HCT116 (cell line): ENCODE measurements at regions not wholly inside any gene's neighbourhood (a gene's known extent, or its start where the extent isn't known, plus 50 kb on each side); places are given as distances from the start of the nearest gene placed in this dataset.
"Not testable (repeated sequence)": the region's sequence is repeated elsewhere in the genome, so short reads cannot be mapped to it uniquely, and the experiment has no call there.

ENCODE experiments used
- ATAC-seq: fragments of 200-7000 bp; cut with Tn5 transposase; 2 replicates; pipeline ENCODE4 v1.9.1; 2020; ENCODE audit warnings: mild to moderate bottlenecking, moderate library complexity
- BruUV-seq: library from RNA; stranded (reverse); fragments of 400-500 nt; replicated peaks from 2 replicates; lab custom pipeline; 2021; lab: Mats Ljungman, UMichigan
- CTCF ChIA-PET: fragments of 300-600 bp; sonication (Branson Sonifier 250); formaldehyde crosslinking; loops from one replicate; lab custom pipeline; 2021; ENCODE audit warnings: antibody characterized with exemption; lab: Charles Lee
- POLR2A ChIA-PET: fragments of 300-600, 350-600 bp; sonication (Branson Sonifier 250); formaldehyde crosslinking; loops from one replicate; lab custom pipeline; 2021; ENCODE audit warnings: antibody characterized with exemption; lab: Charles Lee
- RAD21 ChIA-PET, 2 experiments: fragments of 300-600 bp; sonication (Branson Sonifier 250); formaldehyde crosslinking; loops; one replicate each; lab custom pipeline; 2023; ENCODE audit warnings: low total read pairs in 2 of 2; ENCODE audit not compliant: uncharacterized antibody in 2 of 2, unreplicated experiment in 2 of 2, low non-redundant PET in 1 of 2; lab: Charles Lee
- DNase-seq: peaks from one replicate; pipeline ENCODE4 v3.0.0-alpha.2; 2010; ENCODE audit warnings: low read depth, low spot score
- H2AFZ ChIP-seq: fragments of 200-600 bp; shearing (Covaris generic), sonication (generic); 2 replicates; pipeline ENCODE4 v1.6.1; 2017; ENCODE audit warnings: low read depth, mixed run types, mixed read lengths, antibody characterized with exemption, low read length; ENCODE audit not compliant: poor library complexity, severe bottlenecking
- H3K27ac ChIP-seq: 2 replicates; pipeline ENCODE4 v1.5.1; 2012; ENCODE audit warnings: low read depth, low read length
- H3K27me3 ChIP-seq: fragments of 200-600 bp; sonication (generic); 2 replicates; pipeline ENCODE4 v1.6.1; 2016; ENCODE audit warnings: mixed run types, low read length, mixed read lengths; ENCODE audit not compliant: insufficient read depth
- H3K36me3 ChIP-seq, 2 experiments: fragments of 200-500 bp in 1 of 2; fragments of 200-600 bp in 1 of 2; sonication (Bioruptor generic) in 1 of 2; sonication (generic) in 1 of 2; 2 replicates each; pipeline versions ENCODE4 v1.5.1 to v1.6.1; 2014 to 2016; ENCODE audit warnings: low read length in 2 of 2, inconsistent platforms in 1 of 2, mixed read lengths in 1 of 2, mixed run types in 1 of 2; ENCODE audit not compliant: insufficient read depth in 2 of 2, control insufficient read depth in 1 of 2
- H3K4me1 ChIP-seq, 2 experiments: fragments of 200-600 bp in 1 of 2; sonication (generic) in 1 of 2; 2 replicates each; pipeline versions ENCODE4 v1.5.1 to v1.6.1; 2012 to 2017; ENCODE audit warnings: low read length in 2 of 2, inconsistent platforms in 1 of 2, mild to moderate bottlenecking in 1 of 2, mixed read lengths in 1 of 2, mixed run types in 1 of 2, moderate library complexity in 1 of 2; ENCODE audit not compliant: insufficient read depth in 2 of 2, control insufficient read depth in 1 of 2
- H3K4me2 ChIP-seq: fragments of 200-600 bp; sonication (generic); 2 replicates; pipeline ENCODE4 v1.6.1; 2017; ENCODE audit warnings: mixed run types, low read length, mixed read lengths
- H3K4me3 ChIP-seq, 2 experiments: fragments of 200-600 bp in 1 of 2; sonication (generic) in 1 of 2; replicated peaks in 1 of 2; 2 replicates each; pipeline ENCODE4 v1.5.1; 2011 to 2016; ENCODE audit warnings: low read length in 2 of 2, control low read depth in 1 of 2, low read depth in 1 of 2, mild to moderate bottlenecking in 1 of 2, mixed read lengths in 1 of 2, mixed run types in 1 of 2
- H3K79me2 ChIP-seq: fragments of 200-600 bp; sonication (generic); 2 replicates; pipeline ENCODE4 v1.6.1; 2017; ENCODE audit warnings: mild to moderate bottlenecking, mixed run types, low read length, moderate library complexity, mixed read lengths; ENCODE audit not compliant: insufficient read depth
- H3K9ac ChIP-seq: fragments of 200-600 bp; sonication (generic); 2 replicates; pipeline ENCODE4 v1.6.1; 2016; ENCODE audit warnings: low read length, mixed read lengths
- H3K9me2 ChIP-seq: fragments of 200-600 bp; sonication (generic), shearing (Covaris generic); 2 replicates; pipeline ENCODE4 v1.6.1; 2017; ENCODE audit warnings: mixed run types, mild to moderate bottlenecking, moderate library complexity; ENCODE audit not compliant: insufficient read depth
- H3K9me3 ChIP-seq, 2 experiments: fragments of 200-500 bp in 1 of 2; fragments of 200-600 bp in 1 of 2; sonication (Bioruptor generic) in 1 of 2; sonication (generic) in 1 of 2; 2 replicates each; pipeline ENCODE4 v1.6.1; 2014 to 2017; ENCODE audit warnings: low read length in 2 of 2, mixed read lengths in 2 of 2, inconsistent platforms in 1 of 2, low read depth in 1 of 2, mild to moderate bottlenecking in 1 of 2, mixed run types in 1 of 2, moderate library complexity in 1 of 2; ENCODE audit not compliant: control insufficient read depth in 1 of 2, insufficient read depth in 1 of 2
- H4K20me1 ChIP-seq: fragments of 200-600 bp; sonication (generic), shearing (Covaris generic); 2 replicates; pipeline ENCODE4 v1.6.1; 2017; ENCODE audit warnings: mixed run types, mild to moderate bottlenecking, moderate library complexity; ENCODE audit not compliant: insufficient read depth
- ATF3 ChIP-seq: IDR thresholded peaks from 2 replicates; pipeline ENCODE4 v1.6.1; 2012
- CTCF ChIP-seq, 3 experiments: fragments of 200-600 bp in 1 of 3; sonication (generic) in 1 of 3; IDR thresholded peaks in 2 of 3; conservative IDR thresholded peaks in 1 of 3; 2 replicates each; pipeline ENCODE4 v1.5.1; 2012 to 2017; ENCODE audit warnings: low read depth in 2 of 3, low read length in 2 of 3, antibody characterized with exemption in 1 of 3, borderline replicate concordance in 1 of 3, control low read depth in 1 of 3, mild to moderate bottlenecking in 1 of 3, mixed read lengths in 1 of 3, mixed run types in 1 of 3, moderate library complexity in 1 of 3; ENCODE audit not compliant: insufficient read depth in 1 of 3
- JUND ChIP-seq: IDR thresholded peaks from 2 replicates; pipeline ENCODE4 v1.6.1; 2012
- intact Hi-C: fragments of 100-400 bp; cut with micrococcal nuclease; formaldehyde crosslinking; loops from 2 replicates; pipeline ENCODE4 v1.10.0; 2022

- H3K4me1 ChIP-seq: no peaks in the 10 kb centered on the region
- no peak overlapping the region for H3K4me2 ChIP-seq
- no peak overlapping the region for H2AFZ ChIP-seq
- ChIA-PET CTCF (no interaction called here), POLR2A (no interaction called here), RAD21 (no interaction called here)
- no TSS peak for BruUV-seq
- no peaks in the 10 kb centered on the region for H3K27me3 ChIP-seq
- intact Hi-C loops: no loop called here
- no peaks in the 10 kb centered on the region for H3K79me2 ChIP-seq
- no peak overlapping the region for H3K27ac ChIP-seq
- no peaks in the 10 kb centered on the region for H4K20me1 ChIP-seq
- no peaks in the 10 kb centered on the region for H3K9me3 ChIP-seq
- no peaks in the 10 kb centered on the region for H3K36me3 ChIP-seq
- no peaks in the 10 kb centered on the region for H3K9me2 ChIP-seq
- ATAC-seq: no peak
- TF ChIP-seq ATF3 (no peak), JUND (no peak), CTCF (IDR thresholded peaks at IDR 0.05 in 2 of 3, conservative IDR thresholded peaks at IDR 0.05 in 1 of 3; ENCODE audit: borderline replicate concordance in 1 of 3, insufficient read depth in 1 of 3, low read depth in 2 of 3, low read length in 2 of 3) (no peak)
- DNase-seq: no peak
- H3K9ac ChIP-seq: no peak overlapping the region
- H3K4me3 ChIP-seq: no peak overlapping the region
These were observed 364.0 kb upstream of the KCND2 start for GRCh38 chr7:119908948-119909347.

- POLR2A ChIA-PET, H3K9me3 ChIP-seq, H4K20me1 ChIP-seq, H3K36me3 ChIP-seq, intact Hi-C loops, H3K27me3 ChIP-seq, H3K79me2 ChIP-seq, RAD21 ChIA-PET, H3K4me1 ChIP-seq, CTCF ChIA-PET, BruUV-seq, DNase-seq, H3K4me2 ChIP-seq, H3K27ac ChIP-seq, H3K9ac ChIP-seq, H3K4me3 ChIP-seq, H3K9me2 ChIP-seq, H2AFZ ChIP-seq, ATAC-seq: not testable (repeated sequence)
These were observed 358.9 kb upstream of the KCND2 start for GRCh38 chr7:119914119-119914518.
